AML-193 (cell line): ENCODE measurements at regions not wholly inside any gene's neighbourhood (a gene's known extent, or its start where the extent isn't known, plus 50 kb on each side); places are given as distances from the start of the nearest gene placed in this dataset.

ENCODE experiments used
- DNase-seq, 2 experiments: peaks; one replicate each; lab custom pipeline; 2025; lab: John Stamatoyannopoulos, UW

- no peak for DNase-seq
These were observed 110.5 kb upstream of the HABP2 start for GRCh38 chr10:113442336-113442735.

DNA sequence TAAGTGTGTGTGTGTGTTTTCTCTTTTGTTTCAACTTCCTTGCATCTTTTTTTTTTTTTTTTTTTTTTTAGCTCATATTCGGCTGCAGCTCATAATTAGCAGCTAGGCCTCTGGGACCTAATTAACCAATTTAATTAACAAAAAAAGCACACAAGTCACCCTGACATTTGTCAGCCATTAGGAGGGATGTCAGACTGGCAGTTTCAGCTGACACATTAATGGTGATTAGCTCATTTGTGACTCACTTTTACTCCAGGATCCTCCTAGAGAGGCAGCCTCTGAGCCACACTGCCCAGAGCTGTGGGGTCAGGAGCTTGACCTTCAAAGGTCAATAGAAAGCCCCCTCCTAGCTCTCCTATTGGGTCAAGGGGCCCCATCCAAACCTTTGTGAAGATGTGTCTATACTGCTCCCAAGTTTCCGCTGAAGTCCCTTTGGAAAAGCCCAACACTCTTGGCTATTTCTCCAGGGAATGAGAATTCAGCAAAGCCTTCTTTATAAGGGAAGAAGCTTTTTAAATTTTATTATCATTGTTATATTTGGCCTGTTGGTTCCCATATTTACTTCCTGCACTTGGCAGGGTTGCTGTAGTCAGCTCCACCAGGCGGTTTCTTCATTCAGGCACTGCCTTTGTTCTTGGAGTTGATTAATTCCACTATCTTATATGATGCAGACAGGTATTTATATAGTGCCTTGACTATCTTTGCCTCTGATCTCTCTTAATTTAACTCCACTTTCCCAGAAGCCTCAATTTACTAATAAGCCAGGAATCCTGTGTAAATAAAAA, 109.5 kb upstream of the HABP2 start:
- DNase-seq: no peak

DNA sequence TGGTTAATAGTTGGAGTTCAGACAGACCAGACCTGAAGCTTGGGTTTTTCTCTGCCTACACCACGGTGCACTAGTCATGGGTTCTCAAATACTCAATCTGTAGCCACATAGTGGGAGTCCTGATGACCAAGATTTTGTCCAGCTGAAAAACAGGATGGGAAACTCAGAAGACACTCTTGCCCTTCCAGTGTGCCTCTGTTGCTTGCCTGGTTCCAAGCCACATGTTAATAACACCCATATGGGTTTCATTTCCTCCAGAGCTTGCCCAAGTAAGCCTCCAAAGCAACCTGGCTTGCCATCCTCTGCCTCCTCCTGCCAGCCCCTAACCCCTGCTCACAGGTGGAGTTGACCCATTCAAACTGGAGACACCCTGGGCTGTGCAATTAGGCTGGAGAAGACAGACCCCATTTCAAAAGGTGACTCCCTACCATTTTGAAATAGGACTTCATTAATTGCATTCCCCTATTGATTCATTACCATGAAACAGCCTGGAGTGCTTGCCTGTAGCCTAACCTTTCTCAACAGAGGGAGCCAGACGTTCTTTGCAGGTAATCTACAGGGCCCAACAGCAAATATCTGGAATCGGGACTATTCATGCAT, 108.0 kb upstream of the HABP2 start:
- DNase-seq: no peak

DNA sequence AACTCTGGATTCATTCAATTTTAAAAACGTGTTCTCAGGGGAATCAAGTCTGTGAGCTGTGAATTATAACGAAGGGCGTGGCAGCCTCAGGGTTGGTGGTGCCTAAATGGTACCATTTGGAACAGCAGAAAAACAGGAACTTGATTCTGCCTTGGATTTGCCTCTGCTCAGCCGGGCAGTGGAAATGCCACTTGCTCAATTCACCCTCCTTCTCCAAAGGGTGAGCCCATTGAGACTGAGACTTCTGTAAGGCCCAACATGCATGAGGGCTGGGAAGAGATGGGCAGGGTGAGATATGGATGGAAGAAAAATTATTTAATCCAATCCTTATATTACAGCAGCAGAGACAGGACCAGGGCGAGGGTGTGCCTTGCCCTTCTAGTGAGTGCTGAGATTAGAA, 107.1 kb upstream of the HABP2 start:
- no peak for DNase-seq

DNA sequence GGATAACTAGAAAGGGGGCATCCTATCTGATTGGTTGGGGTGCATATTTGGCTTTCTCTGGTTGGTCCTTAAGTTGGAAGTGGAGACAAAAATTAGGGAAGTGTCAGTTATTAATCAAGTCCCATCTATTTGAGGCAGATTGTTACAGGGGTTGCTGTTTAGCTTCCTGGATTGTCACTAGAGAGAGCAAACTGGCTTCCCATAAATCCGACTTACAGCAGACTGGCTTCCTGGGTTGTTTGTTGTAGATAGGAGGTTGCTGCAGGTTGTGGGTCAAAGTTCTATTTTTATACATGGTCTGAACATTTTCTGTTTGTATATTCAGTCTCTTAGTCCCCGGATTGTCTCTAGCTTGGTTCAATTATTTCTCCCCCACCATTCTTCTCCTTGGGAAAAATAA, 106.1 kb upstream of the HABP2 start:
- no peak for DNase-seq

GRCh38 chr10:113447278-113447677, 105.6 kb upstream of the HABP2 start:
- no peak for DNase-seq

- no peak for DNase-seq
These were observed 103.7 kb upstream of the HABP2 start for GRCh38 chr10:113449006-113449695.

DNA sequence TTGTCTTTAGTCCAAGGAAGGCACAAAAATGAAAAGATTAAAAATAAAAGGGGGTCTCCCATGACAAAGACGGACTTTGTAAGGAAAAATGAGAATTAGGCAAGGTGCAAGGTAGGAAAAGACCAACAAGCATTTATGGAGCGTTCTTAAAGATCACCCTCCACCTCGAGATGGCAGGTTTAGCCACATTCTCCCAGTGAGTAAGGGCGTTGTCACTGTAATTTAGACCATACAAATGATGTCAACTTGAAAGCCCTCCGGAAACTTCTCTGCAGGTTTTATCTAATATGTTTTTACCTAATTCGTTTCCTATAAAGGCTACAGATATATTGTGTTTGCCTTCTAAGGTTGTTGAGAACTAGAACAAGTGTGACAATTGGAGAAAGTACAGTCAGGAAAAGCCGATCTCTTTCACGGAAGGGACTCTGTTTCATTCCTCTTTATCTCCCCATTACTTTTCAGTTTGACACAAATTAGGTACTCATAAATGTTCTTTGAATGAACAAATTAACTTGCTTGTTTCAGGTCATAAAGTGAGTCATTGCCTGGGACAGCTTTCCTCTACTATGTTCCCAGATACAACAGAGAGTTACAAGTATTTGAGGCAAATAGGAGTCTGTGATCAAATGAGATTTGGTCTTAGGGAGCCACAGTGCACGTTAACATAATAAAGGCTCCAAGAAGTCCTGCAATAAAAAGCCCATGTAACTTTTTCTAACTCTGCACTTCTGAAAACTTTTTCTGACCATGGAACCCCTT, 102.6 kb upstream of the HABP2 start:
- DNase-seq: no peak

DNA sequence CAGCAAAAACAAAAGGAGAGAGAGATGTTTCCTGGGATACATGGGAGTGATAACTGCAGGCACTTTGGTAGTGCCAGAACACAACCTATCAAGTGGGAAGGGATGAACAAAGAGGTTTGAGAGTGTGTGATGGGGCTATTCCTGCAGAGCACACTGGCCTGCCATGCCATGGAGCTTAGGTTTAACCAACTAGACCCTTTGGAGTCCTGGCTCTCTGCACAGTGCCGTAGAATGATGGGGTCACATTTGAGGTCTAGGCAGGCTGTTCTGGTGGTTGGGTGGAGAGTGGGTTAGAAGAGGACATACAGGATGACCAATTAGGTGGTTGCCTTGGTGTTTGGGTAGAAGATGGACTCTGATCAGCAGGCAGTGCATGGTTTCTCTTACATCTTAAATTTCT, 101.9 kb upstream of the HABP2 start:
- DNase-seq: no peak

GRCh38 chr10:113452146-113452845, 100.6 kb upstream of the HABP2 start:
- no peak for DNase-seq

- DNase-seq: no peak
These were observed 99.5 kb upstream of the HABP2 start for GRCh38 chr10:113453351-113453750.

GRCh38 chr10:113454341-113455061, 98.4 kb upstream of the HABP2 start:
- no peak for DNase-seq

DNA sequence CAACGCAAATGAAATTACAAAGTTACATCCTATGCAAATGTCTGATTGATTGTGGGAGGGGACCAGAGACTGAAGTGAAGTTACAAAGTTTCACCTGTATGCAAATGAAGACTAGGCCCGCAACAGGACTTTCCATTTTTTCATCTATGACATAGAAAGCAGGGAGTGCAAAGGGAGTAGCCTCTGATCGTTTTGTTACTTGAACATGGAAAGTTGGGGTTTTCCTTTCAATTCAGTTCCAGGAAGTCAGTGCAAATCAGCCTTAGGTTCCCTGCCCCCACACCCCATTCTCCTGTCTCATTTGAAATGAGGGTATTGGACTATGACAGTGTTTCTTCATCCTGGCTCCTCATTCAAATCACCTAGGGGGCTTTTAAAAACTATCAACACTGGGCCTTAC, 96.9 kb upstream of the HABP2 start:
- no peak for DNase-seq

DNA sequence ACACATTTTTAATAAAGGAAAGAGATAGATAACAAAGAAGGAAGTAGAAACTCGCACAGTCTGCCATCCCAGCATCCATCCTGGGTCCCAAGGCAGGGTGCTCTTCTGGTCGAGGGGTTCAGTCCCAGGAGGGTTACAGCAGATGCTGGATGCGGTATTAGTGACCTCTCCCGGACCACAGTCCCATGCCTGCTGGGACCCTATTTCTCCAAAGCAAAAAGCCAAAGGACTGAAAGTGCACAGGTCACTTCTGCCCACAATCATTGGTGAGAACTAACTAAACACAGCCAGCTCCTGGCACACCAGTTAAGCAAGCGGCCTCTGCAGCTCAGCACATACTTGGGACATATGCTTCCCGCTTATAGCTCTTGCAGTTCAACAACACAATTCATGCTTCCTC, 96.1 kb upstream of the HABP2 start:
- no peak for DNase-seq

DNA sequence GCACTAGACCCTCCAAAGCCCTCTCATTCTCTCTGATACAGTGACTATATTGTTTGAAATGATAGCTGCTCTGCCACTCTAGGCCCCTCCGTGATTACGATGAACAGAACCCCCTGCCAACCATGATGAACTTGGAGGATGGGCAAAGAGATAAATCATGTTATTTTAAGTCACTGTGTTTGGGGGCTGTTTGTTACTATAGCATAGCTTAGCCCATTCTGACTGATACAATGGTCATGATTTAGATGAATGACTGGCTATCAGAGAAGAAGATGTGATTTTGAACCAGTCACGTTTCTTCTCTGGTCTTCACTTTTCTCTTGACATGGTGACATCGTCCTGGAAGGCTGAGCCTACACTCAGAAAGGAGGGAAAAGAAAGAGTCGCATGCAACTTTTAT, 95.4 kb upstream of the HABP2 start:
- no peak for DNase-seq

- DNase-seq: no peak
These were observed 94.4 kb upstream of the HABP2 start for GRCh38 chr10:113458451-113458850.

DNA sequence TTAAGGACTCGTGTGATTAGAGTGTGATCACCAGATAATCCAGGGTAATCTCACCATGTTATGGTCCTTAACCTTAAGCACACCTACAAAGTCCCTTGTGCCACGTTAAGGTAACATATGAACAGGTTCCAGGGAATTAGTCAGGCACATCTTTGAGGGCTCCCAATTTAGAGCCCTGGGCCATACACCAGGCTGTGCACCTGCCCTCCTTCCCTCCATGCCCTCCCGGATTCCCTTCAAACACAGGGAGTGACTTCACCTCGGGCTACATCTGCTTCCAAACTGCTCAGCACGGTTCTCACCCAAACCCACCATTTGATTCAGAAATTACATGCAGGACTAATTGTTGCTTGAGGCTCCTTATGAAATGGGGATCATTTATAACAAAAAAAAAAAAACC, 93.9 kb upstream of the HABP2 start:
- DNase-seq: no peak

DNA sequence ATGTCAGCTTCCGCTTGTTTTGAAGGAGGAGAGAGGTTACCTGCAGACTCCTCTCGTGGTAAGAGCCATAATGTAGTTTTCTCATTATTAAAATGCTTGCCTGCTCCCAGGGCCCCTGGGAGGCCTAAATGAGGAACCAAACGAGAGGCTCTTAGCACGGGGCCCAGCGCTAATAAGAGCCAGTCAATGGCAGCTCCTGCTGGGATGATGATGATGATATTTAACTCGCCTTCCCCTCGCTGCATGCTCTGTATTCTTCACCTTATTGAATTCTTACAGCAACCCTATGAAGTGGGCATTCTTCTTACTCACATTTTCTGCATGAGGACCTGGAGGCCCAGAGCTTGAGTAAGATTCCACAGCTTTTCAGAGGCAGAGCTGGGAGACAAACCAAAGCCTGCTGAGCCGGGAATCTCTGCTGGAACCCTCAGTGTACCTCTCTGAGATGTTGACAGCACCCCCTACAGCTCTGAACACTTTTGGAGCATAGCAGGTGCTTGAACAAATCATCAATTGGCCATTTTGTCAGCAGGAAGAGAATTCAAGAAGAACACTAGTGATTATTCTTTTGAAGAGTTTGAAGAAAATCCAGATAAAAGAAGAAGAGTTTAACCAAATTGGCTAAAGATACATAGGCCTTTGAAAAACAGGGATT, 93.1 kb upstream of the HABP2 start:
- no peak for DNase-seq

DNA sequence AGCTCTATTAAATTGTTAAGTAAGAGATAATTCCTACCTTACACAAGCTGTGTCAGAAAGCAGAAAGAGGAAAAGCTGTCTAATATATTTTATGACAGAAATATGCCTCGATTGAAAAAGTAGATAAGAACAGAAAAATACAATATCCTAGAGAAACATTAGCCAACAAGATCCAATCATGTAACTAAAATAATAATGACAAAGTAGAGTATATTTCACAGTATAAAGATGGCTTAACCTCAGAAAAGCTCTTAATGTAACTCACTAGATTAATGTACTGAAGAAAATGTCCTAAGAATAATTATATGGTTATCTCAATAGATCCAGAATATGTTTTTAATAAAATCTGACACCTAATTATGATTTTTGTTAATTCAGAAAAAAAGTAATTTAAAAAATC, 89.8 kb upstream of the HABP2 start:
- DNase-seq: no peak

DNA sequence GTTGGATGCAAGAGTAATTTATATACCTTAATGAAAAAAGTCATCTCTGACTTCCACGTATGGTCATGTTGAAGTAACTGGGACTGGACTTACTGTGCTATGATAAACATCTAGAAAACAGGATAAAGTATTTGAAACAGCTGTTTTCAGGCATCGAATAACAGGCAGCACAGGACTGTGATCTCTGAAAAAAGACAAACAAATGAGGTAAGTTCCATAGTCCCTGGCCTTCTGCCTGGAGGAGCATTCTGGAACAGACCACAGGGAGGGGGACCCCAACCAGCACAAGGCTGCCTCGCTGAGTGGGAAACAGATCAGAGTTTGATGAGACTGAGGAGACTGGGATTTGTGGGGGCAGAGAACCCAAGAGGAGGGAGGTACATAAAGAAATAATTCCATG, 89.1 kb upstream of the HABP2 start:
- no peak for DNase-seq

DNA sequence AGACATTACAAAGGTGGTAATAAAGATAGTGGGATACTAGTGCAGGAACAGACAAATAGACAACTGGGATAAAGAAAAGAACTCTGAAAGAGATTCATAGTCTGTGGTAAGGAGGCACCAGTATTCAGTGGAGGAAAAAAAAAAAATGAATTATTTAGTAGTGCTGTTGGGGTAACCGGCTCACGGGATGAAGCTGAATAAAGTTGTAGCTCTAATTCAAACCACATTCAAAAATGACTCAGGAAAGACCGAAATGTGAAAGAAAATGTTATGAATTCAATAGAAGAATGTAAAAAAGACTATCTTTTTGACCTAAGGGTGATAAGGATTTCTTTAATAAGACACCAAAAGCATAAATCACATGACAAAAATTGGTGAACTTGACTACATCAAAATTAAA, 83.1 kb upstream of the HABP2 start:
- no peak for DNase-seq
